HG02623 (cell line): ENCODE measurements at regions not wholly inside any gene's neighbourhood (a gene's known extent, or its start where the extent isn't known, plus 50 kb on each side); places are given as distances from the start of the nearest gene placed in this dataset.

Experiments used
- ATAC-seq: cut with Tn5 transposase; IDR thresholded peaks from one replicate; pipeline ENCODE4 v1.9.1; 2021; ENCODE audit warnings: moderate library complexity; ENCODE audit not compliant: unreplicated experiment

DNA sequence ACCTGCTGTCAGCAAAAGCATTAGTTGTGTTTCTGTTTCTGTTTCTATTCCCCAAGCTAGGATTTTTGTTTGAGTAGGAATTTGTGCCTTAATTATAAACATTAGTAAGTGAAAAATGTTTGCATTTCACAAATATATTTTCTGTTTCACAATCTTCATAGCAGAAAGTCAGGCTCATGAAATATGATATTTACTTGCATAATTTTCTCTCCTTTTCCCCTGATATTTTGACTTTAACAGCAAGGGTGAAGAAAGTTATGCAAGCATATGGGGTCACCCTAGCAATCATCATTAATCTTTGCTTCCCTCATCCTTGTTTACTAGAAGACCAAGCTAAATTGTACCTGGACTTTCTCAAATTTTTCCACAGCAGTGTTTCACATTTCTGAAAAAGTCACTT, 140.3 kb upstream of the SEMA6D start:
- no peak for ATAC-seq

DNA sequence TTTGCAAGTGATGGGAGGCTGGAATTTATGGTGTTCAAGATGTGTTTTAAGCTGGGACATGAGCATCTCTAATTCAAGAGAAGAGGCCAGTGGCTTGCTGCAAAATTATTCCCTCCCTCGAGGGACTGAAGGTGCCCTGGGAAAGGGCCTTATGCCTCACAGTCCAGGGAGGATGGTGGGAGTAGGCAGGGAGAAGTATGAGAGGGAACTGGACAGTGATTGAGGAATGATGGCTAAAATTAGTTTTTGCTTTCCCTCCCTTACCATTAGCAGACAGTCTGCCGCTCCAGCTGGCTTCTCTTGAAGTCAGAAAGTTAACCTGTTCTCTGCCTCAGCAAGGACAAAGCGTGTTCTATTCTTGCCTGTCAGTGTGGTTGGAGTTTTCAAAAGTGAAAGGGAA, 139.8 kb upstream of the SEMA6D start:
- no peak for ATAC-seq

DNA sequence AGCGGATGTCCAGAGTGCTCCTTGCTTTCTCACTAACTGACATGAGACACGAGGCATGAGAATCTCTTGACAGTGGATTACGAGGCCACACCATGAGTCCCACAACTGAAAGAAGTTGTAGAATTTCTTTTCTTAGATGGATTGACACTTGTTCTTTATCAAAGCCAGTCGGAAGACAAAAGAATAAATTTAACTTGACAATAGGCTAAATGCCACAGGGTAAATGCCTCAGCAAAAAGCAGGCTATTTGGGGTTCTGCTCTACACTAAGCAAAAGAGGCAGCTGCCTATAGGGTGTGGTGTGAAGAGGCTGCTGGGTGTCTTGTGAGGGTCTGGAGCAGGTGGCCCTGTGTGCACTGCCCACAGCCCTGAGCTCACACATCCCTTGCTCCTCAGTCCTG, 135.1 kb upstream of the SEMA6D start:
- no peak for ATAC-seq

DNA sequence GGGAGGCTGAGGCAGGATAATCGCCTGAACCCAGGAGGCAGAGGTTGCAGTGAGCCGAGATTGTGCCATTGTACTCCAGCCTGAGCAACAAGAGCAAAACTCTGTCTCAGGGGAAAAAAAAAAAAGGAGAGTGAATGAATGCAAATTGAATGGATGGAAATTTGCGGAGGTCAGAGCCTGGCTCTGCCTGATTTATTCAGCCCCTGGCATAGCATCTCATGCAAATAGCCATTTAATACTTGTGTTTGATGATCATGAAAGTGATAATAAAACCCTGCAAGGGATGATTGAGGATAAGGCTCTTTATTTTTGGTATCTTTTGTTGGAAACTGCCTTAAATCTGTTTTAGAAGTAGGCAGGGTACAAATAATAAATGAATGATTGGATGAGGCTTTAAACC, 133.0 kb upstream of the SEMA6D start:
- no peak for ATAC-seq

DNA sequence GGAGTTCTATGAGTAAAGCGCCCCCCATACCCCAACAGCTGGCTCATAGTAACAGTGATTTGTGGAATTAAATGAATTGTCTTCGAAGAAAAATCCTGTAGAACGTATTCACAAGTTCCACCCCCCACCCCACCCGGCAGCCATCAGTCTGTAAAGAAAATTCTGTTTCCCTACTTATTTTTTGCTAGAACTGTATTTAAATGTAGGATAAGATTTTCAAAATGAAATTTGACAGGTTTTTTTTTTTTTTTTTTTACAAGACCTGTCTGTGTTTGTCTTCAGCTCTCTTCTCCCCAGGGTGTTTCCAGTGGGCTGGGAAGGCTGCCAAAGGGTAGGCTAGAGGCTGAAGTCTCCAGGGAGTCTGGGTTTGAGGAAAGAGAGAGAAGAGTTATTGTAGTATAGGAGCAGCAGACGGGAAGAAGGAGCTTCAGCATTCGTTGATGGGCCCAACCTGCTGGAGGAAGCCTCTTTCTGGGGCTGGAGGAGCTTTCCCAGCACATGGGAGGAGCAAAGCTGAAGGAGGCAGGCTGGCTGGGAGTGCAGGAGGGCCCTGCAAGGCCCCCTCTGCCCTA, 130.6 kb upstream of the SEMA6D start:
- no peak for ATAC-seq

DNA sequence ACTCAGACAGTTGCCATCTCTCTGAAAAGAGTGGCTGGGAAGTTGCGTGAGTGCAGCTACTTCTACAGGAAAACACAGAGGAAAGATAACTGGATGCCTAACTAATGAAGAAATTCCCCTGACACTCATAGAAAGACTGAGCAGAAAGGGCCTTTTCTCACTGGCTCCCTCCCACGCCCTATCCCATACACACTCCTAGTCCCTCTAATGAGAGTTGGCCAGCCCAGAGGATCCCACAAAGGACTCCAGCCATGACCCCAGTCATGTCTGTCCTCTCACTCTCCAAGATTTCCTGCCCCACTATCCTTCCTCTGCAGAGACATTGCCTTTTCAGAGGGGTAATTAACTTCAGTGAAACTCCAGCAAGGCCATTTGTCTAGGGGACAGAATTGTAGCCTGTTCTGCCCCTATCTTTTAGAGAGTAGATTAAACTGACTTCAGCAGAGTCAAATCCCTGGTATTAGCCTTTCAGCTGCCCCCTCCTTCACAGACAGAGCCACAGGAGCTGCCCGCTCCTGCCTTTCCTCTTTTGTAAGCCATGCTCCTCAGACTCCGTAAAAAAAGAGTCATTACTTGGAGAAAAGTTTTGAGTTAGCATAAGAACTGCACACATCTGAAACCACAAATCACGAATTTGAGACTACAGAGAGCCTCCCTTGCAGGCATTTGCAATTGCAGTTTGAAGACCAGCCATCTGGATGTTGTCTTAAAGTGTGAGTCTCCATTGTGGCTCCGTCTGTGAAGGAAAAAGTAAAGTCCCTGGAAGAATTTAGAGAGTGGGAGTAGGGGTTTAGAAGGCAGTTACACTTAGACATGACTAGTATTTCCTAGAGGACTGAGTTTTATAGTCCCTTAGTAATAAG, 129.1 kb upstream of the SEMA6D start:
- ATAC-seq: no peak

DNA sequence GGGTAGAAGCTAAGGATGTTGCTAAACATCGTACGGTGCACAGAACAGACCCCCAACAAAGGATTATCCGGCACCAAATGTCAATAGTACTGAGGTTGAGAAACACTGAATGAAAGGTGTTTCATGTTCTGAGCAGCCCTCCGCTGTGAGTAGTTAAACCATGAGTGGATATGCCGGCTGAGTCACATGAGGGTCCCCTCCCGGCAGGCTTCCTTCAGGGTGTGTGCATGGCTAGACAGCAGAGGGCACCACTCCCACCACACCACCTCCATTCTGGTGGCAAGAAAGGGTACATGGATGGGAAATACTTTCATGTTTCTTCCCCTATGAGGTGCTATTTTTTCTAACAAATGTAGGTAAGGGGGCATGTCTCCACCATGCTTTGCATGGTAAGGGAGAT, 128.3 kb upstream of the SEMA6D start:
- no peak for ATAC-seq

DNA sequence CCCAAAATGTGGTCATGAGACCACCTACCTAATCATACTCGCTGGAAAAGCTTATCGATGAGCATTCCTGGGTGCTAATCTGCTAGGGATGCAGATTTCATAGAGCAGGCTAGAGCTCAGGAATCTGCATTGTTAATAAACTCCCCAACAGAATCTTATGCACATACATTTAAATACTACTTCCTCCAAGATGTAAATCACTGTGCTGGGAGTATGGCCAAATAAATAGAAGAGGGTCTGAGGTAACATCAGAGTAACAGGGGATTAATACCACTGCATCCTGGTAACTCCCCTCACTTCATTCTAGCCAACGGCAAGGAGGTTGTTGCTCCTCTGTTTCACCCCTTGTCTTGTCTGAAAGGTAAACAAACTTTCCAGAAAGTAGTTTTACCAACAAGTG, 118.3 kb upstream of the SEMA6D start:
- ATAC-seq: no peak

DNA sequence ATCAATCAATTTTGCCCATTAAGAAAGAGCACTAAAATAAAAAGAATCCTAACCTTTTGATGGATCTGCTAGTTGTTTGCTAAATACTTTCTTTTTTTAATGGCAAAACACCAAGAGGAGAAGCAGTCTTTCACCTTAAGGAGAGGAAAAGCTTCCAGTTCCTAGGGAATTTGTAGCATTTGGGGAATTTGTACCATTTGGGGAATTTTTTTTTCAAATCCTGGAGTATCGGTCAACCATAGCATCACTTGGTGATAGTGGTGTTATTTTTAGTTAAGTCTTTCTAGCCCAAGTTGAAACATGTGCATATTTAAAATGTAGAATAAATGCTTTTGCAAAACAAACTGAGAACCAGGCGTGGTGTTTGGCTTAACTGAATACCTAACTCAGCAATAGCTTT, 117.5 kb upstream of the SEMA6D start:
- no peak for ATAC-seq

DNA sequence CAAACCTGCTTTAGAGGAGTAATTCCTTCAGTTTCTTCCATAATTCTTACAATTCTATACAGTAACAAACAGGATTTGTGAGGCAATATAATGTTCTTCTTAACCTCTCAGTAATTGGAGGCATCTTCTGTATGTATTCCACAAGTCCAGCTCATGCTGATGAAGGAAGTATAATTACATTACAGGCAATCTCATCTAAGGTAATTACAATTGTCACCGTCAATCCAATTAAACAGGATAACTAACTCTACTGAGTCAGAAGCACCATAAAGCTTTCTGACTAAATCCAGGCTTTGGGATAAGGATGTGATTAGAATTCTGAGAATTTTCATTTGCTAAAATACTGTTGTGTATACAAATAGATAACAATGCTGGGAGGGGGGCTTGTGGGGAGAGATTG, 115.2 kb upstream of the SEMA6D start:
- no peak for ATAC-seq

DNA sequence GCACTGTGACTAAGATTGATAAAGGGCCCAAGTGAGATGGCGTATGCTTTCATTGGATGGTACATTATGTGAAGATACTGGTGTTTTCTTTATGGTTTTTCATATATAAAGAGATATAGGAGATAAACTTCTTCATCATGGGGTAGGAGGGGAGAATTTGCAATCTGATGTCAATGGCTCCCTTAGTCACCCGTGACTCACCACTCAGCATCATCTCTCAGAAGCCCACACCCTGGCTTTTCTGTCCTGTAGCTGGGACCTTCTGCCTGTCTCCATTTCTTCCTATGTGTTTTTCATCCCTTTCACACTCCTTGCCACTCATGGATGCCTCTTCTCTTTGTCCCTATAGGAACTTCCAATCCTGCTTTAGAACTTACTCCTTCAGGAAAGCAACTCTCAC, 114.3 kb upstream of the SEMA6D start:
- no peak for ATAC-seq

DNA sequence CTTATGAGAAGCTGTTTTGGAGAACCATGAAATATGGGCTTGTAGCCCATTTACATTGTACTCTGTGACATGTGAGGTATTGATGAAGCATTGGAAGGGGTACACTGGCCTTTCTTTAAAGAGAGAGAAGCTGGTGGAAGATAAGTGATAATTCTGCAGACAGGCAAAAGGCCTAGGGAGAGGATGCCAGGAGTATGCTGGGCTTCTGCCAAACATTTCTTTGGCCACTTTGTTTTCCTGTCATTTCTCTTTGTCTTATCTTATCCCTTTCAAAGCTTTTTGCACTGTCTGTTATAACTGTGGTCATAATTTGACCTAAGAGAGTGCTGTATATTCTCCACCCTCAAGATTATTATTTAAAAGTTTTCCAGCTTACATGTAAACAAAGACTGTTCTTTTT, 109.6 kb upstream of the SEMA6D start:
- no peak for ATAC-seq

DNA sequence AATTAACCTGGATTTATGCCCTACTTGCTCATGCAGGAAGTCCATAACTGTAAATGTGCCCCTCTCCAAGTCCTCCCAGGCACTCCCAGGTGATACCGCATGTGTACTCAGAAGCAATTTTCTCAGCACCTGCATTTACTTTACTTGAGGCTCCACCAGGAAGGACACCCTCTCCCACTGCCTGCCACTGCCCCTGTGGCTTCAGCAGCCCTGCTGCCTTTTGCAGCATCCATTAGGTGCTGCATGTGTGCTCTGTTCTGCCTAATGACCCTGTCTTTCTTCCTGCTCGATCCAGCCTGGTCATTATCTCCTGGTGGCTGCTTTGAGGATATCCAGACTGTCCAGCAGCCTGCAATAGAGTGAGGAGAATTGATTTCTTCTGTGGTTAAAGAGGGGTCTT, 107.6 kb upstream of the SEMA6D start:
- no peak for ATAC-seq

DNA sequence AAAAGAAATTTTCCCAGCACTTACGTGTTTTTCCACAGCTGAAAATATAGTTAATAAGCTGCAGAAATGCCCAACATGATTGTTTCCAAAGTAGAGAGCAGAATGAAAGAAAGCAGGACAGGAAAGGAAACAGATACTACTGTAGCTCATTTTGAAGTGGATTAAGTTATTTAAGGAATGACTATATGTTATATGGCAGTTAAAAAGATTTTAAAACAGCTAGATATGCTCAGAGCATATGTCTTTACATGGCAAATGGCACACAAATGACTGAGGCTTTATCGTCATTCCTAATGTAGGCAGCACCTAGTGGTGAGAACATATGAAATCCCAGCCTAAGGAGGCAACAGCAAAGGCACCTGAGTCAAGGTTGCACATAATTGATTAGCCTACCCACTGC, 106.6 kb upstream of the SEMA6D start:
- ATAC-seq: no peak

DNA sequence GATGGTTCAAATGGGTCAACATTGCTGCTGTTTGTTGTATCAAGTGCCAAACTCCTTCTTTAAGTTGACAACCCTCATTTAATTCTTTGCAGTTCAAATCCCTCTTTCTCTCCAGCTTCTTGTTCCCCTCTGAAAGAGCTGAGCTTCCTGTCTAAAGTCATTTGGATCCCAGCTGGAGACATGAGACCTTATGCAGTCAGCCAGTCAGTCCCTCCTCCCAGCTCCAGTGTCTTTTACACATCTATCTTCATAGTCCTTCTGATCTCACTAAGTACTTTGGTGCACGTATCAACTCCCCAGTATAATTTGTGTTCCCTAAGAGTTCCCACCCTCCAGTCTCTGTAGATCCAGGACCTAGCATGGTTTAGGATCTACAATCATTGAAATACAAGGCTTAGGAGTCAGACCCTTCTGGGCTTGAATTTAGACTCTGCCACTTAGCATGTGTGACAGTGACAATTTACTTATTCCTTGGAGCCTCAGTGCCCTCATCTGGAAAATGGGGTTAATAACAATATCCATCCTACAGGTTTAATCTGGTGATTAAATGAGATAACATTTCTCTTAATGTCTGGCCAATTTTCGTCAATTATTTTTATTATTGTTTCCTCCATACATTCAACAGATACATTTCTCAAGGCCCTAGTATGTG, 102.8 kb upstream of the SEMA6D start:
- ATAC-seq: no peak

DNA sequence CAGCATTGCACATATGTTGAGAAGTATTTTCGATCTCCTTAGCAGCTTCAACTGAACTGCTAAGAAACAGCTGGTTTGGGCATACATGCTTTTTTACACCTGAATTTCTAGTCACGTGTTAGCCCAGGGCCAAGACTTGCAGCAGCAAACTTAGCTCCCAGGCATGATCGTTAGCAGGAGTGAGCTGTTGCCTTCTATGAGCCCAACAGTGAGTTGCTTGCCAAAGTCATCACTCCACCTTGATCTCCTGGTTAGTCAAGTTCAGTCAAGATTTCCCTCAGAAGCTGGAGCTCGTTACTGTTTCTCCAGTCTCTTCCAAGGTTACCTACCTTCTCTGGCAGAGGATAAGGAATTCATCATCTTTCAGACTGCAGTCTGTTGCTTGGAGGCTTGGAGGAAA, 100.4 kb upstream of the SEMA6D start:
- ATAC-seq: no peak

DNA sequence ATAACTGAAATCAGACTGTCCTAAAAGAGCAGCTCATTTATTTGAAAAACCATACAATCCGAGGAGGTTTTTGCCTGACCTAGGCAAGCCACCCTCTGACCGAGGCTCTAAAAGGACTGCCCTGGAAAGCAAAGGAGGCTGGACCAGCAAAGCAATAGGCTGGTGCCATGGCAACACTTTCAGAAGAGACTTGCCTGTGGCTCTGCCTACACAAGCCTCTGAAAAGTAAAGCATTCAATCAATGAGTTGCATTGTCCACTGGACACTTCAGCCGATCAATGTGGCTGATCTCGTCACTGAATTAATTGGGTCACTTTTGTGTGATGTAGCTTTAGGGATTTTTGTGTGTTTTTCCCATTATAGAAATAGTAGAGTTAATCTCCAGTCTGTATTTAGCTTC, 99.1 kb upstream of the SEMA6D start:
- ATAC-seq: no peak

DNA sequence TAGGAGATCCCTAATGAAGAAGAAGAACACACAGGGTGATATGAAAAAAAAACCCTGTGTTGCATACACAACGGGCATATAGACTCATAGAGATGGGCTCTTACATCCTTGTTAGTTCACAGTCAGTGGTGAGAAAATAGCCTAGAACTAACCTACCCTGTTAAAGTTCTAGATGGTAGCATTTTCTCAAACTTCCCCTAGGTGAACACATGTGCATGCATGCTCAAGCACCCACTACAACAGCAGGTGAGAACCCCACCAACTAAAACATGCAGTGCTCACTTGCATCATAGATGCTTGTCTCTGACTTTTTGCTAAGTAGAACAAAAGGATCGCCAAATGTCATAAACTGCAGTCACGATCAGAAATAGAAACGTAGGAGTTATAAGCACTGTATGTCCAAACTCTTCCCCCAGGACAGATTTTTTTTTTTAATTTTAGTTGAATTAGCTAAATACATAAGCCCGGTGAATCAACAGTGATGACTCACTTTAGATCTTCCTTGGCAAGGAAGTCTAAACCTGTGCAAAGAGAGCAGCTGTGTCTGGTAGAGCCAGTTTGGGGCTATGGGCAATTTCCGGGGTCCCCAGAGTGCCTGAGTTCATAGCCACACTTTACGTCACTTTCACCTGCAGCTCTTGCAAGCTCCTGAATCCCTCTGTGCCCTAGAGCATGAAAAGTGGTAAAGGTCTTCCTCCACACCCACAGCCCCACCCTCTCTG, 96.2 kb upstream of the SEMA6D start:
- no peak for ATAC-seq

DNA sequence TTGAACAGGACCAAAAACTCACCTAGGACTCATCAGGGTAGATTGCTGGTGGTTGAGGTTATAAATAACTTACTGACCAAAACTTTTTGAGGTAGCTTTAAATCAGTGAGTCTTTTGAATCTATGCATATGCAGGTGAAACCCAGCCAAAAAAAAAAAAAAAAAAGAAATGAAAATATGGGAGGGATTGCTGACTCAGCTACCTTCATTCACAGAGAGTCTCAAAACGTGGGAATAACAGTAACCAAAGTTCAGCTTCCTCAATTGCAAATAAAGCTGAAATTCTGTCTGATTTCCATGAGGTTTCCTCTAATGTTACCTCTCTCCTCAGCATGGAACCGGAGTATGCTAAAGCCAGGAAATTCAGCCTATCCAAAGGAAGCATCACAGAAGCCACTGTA, 95.2 kb upstream of the SEMA6D start:
- ATAC-seq: no peak

DNA sequence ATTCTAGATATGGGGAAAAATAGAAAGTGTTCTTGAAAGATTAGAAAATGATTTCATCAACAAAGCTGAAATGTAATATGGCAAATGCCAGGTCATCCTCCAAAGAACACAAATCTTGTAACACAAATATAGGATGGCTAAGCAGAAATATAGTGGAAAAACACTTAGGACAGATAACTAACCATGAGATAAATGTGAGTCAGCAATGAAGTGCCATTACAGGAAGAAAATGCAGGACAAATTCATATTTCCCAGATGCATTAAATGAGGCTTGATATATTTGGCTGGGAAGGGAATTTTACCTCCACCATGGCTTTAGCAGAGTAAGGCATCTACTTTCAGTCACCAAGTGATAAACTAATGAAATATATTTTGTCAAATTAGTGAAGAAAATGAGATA, 92.8 kb upstream of the SEMA6D start:
- no peak for ATAC-seq

DNA sequence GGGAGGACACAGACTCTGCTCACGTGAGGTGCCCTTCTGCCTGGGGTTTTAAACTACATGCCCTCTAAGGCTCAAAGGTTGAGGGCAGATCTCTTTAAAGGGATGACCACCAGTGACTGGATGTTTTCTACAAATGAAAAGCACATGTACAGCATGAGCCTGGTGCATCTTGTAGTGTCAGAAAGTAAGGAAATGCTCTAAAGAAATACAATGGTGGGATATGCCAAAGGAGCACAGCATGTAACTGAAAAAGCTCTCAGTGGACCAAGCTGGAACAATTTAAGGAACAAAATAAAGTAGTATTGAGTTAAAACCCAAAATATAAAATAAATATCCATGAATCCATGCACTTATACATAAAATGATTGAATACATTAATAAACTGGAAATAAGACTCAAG, 78.3 kb upstream of the SEMA6D start:
- no peak for ATAC-seq

DNA sequence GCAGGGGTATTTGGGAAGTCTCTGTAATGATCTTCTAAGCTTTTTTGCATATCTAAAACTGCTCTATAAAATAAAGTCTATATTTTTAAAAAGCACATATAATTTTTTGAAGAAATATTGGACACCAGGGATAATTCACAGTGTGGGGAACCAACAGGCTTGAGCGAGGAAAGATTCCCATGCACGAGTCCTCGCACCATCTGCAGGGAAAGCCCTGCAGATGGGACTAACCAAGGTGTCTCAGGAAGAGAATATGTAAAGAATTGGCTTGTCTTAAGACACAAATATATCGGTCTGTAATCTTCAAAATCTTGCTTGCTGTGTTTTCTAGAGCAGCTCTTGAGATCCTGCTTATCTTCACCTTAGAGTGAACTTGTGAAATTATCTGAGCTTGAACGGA, 77.2 kb upstream of the SEMA6D start:
- ATAC-seq: no peak
